ENCODE measurements at regions not wholly inside any gene's neighbourhood (a gene's known extent, or its start where the extent isn't known, plus 50 kb on each side); places are given as distances from the start of the nearest gene placed in this dataset.
A peak's percentile ranks its signal among the peaks of the same experiment; 100 is the strongest.
"Not testable (repeated sequence)": the region's sequence is repeated elsewhere in the genome, so short reads cannot be mapped to it uniquely, and the experiment has no call there.

- WGBS (ENCODE audit: insufficient coverage, insufficient read length), result no CpG with 5 or more reads among the region's 11 CpGs
- H3K9me3 ChIP-seq (ENCODE audit: control insufficient read depth, insufficient read depth, low read length); H3K27ac ChIP-seq (ENCODE audit: low read length); DNase-seq (ENCODE audit: low read depth, low spot score); H3K4me1 ChIP-seq (ENCODE audit: control insufficient read depth, insufficient read depth, low read length); H3K4me3 ChIP-seq (ENCODE audit: low read length); H3K36me3 ChIP-seq (ENCODE audit: control insufficient read depth, insufficient read depth, low read length); H3K27me3 ChIP-seq (ENCODE audit: control insufficient read depth, insufficient read depth, low read length): not testable (repeated sequence)
These were observed 71.7 kb upstream of the HMX1 start for GRCh38 chr4:8943367-8943766.

GRCh38 chr4:8942088-8942487 lies 70.4 kb upstream of the HMX1 start:
- not testable (repeated sequence) for DNase-seq (ENCODE audit: low read depth, low spot score); H3K4me1 ChIP-seq (ENCODE audit: control insufficient read depth, insufficient read depth, low read length); H3K27ac ChIP-seq (ENCODE audit: low read length); H3K4me3 ChIP-seq (ENCODE audit: low read length); H3K27me3 ChIP-seq (ENCODE audit: control insufficient read depth, insufficient read depth, low read length); H3K36me3 ChIP-seq (ENCODE audit: control insufficient read depth, insufficient read depth, low read length); H3K9me3 ChIP-seq (ENCODE audit: control insufficient read depth, insufficient read depth, low read length)
- WGBS (ENCODE audit: insufficient coverage, insufficient read length), result no CpG with 5 or more reads among the region's 11 CpGs

- no CpG with 5 or more reads among the region's 6 CpGs for WGBS (ENCODE audit: insufficient coverage, insufficient read length)
- H3K4me1 ChIP-seq (ENCODE audit: control insufficient read depth, insufficient read depth, low read length); DNase-seq (ENCODE audit: low read depth, low spot score); H3K27me3 ChIP-seq (ENCODE audit: control insufficient read depth, insufficient read depth, low read length); H3K36me3 ChIP-seq (ENCODE audit: control insufficient read depth, insufficient read depth, low read length); H3K4me3 ChIP-seq (ENCODE audit: low read length); H3K27ac ChIP-seq (ENCODE audit: low read length); H3K9me3 ChIP-seq (ENCODE audit: control insufficient read depth, insufficient read depth, low read length): not testable (repeated sequence)
These were observed 69.8 kb upstream of the HMX1 start for GRCh38 chr4:8941492-8941805.

GRCh38 chr4:8940792-8941491 lies 69.3 kb upstream of the HMX1 start:
- WGBS (ENCODE audit: insufficient coverage, insufficient read length), result no CpG with 5 or more reads among the region's 21 CpGs
- Histone ChIP-seq H3K4me3 (ENCODE audit: low read length) (no peak overlapping the region), H3K36me3 (ENCODE audit: control insufficient read depth, insufficient read depth, low read length) (no peaks in the 10 kb centered on the region), H3K4me1 (ENCODE audit: control insufficient read depth, insufficient read depth, low read length) (no peaks in the 10 kb centered on the region), H3K27ac (ENCODE audit: low read length) (no peak overlapping the region), H3K9me3 (ENCODE audit: control insufficient read depth, insufficient read depth, low read length) (peaks cover 1% of the 10 kb centered on the region; the same call in 1 of the 2 replicates), H3K27me3 (ENCODE audit: control insufficient read depth, insufficient read depth, low read length) (no peaks in the 10 kb centered on the region)
- peak; percentile 4 for DNase-seq (ENCODE audit: low read depth, low spot score)

- WGBS (ENCODE audit: insufficient coverage, insufficient read length), result no CpG with 5 or more reads among the region's 32 CpGs
- no peak for DNase-seq (ENCODE audit: low read depth, low spot score)
- H3K4me3 ChIP-seq (ENCODE audit: low read length), result no peak overlapping the region
- H3K27me3 ChIP-seq (ENCODE audit: control insufficient read depth, insufficient read depth, low read length), result no peaks in the 10 kb centered on the region
- no peak overlapping the region for H3K27ac ChIP-seq (ENCODE audit: low read length)
- H3K36me3 ChIP-seq (ENCODE audit: control insufficient read depth, insufficient read depth, low read length), result no peaks in the 10 kb centered on the region
- no peaks in the 10 kb centered on the region for H3K4me1 ChIP-seq (ENCODE audit: control insufficient read depth, insufficient read depth, low read length)
- peaks cover 1% of the 10 kb centered on the region; the same call in 1 of the 2 replicates for H3K9me3 ChIP-seq (ENCODE audit: control insufficient read depth, insufficient read depth, low read length)
These were observed 68.5 kb upstream of the HMX1 start for GRCh38 chr4:8939840-8940742.

- WGBS (ENCODE audit: insufficient coverage, insufficient read length), result no CpG with 5 or more reads among the region's 15 CpGs
- no peak overlapping the region for H3K4me3 ChIP-seq (ENCODE audit: low read length)
- no peak overlapping the region for H3K27ac ChIP-seq (ENCODE audit: low read length)
- no peak for DNase-seq (ENCODE audit: low read depth, low spot score)
- peaks cover 1% of the 10 kb centered on the region for H3K9me3 ChIP-seq (ENCODE audit: control insufficient read depth, insufficient read depth, low read length)
- no peaks in the 10 kb centered on the region for H3K36me3 ChIP-seq (ENCODE audit: control insufficient read depth, insufficient read depth, low read length)
- H3K4me1 ChIP-seq (ENCODE audit: control insufficient read depth, insufficient read depth, low read length), result no peaks in the 10 kb centered on the region
- no peaks in the 10 kb centered on the region for H3K27me3 ChIP-seq (ENCODE audit: control insufficient read depth, insufficient read depth, low read length)
These were observed 67.7 kb upstream of the HMX1 start for GRCh38 chr4:8939160-8939839.

GRCh38 chr4:8938623-8939022 lies 67.0 kb upstream of the HMX1 start:
- Histone ChIP-seq H3K27me3 (ENCODE audit: control insufficient read depth, insufficient read depth, low read length) (no peaks in the 10 kb centered on the region), H3K27ac (ENCODE audit: low read length) (no peak overlapping the region), H3K36me3 (ENCODE audit: control insufficient read depth, insufficient read depth, low read length) (no peaks in the 10 kb centered on the region), H3K4me1 (ENCODE audit: control insufficient read depth, insufficient read depth, low read length) (no peaks in the 10 kb centered on the region), H3K9me3 (ENCODE audit: control insufficient read depth, insufficient read depth, low read length) (peaks cover 1% of the 10 kb centered on the region), H3K4me3 (ENCODE audit: low read length) (no peak overlapping the region)
- no CpG with 5 or more reads among the region's 5 CpGs for WGBS (ENCODE audit: insufficient coverage, insufficient read length)
- DNase-seq (ENCODE audit: low read depth, low spot score), result no peak

- Histone ChIP-seq H3K27ac (ENCODE audit: low read length) (no peak overlapping the region), H3K27me3 (ENCODE audit: control insufficient read depth, insufficient read depth, low read length) (no peaks in the 10 kb centered on the region), H3K4me3 (ENCODE audit: low read length) (no peak overlapping the region), H3K36me3 (ENCODE audit: control insufficient read depth, insufficient read depth, low read length) (no peaks in the 10 kb centered on the region), H3K9me3 (ENCODE audit: control insufficient read depth, insufficient read depth, low read length) (peaks cover 1% of the 10 kb centered on the region), H3K4me1 (ENCODE audit: control insufficient read depth, insufficient read depth, low read length) (no peaks in the 10 kb centered on the region)
- WGBS (ENCODE audit: insufficient coverage, insufficient read length), result no CpG with 5 or more reads among the region's 8 CpGs
- DNase-seq (ENCODE audit: low read depth, low spot score), result no peak
These were observed 66.5 kb upstream of the HMX1 start for GRCh38 chr4:8938137-8938536.

GRCh38 chr4:8932884-8933283 lies 61.2 kb upstream of the HMX1 start:
- no peak overlapping the region for H3K4me3 ChIP-seq (ENCODE audit: low read length)
- DNase-seq (ENCODE audit: low read depth, low spot score), result no peak
- H3K4me1 ChIP-seq (ENCODE audit: control insufficient read depth, insufficient read depth, low read length), result no peaks in the 10 kb centered on the region
- H3K27me3 ChIP-seq (ENCODE audit: control insufficient read depth, insufficient read depth, low read length), result no peaks in the 10 kb centered on the region
- H3K36me3 ChIP-seq (ENCODE audit: control insufficient read depth, insufficient read depth, low read length), result no peaks in the 10 kb centered on the region
- no CpG with 5 or more reads among the region's 1 CpG for WGBS (ENCODE audit: insufficient coverage, insufficient read length)
- H3K27ac ChIP-seq (ENCODE audit: low read length), result no peak overlapping the region
- H3K9me3 ChIP-seq (ENCODE audit: control insufficient read depth, insufficient read depth, low read length), result no peaks in the 10 kb centered on the region; the same call in 1 of the 2 replicates

- Histone ChIP-seq H3K4me3 (ENCODE audit: low read length) (no peak overlapping the region), H3K36me3 (ENCODE audit: control insufficient read depth, insufficient read depth, low read length) (no peaks in the 10 kb centered on the region), H3K4me1 (ENCODE audit: control insufficient read depth, insufficient read depth, low read length) (no peaks in the 10 kb centered on the region), H3K27ac (ENCODE audit: low read length) (no peak overlapping the region), H3K9me3 (ENCODE audit: control insufficient read depth, insufficient read depth, low read length) (no peaks in the 10 kb centered on the region; the same call in 1 of the 2 replicates), H3K27me3 (ENCODE audit: control insufficient read depth, insufficient read depth, low read length) (no peaks in the 10 kb centered on the region)
- no CpG with 5 or more reads among the region's 1 CpG for WGBS (ENCODE audit: insufficient coverage, insufficient read length)
- DNase-seq (ENCODE audit: low read depth, low spot score), result no peak
These were observed 56.4 kb upstream of the HMX1 start for GRCh38 chr4:8928074-8928473.
